NCI-H2227 treated with DMSO at 0.1 percent for 48 hours (cell line): ENCODE measurements at regions not wholly inside any gene's neighbourhood (a gene's known extent, or its start where the extent isn't known, plus 50 kb on each side); places are given as distances from the start of the nearest gene placed in this dataset.
"Not testable (repeated sequence)": the region's sequence is repeated elsewhere in the genome, so short reads cannot be mapped to it uniquely, and the experiment has no call there.

Experiments
- DNase-seq: peaks from one replicate; lab custom pipeline; 2025; lab: John Stamatoyannopoulos, UW

GRCh38 chrX:45669715-45670340, 469.2 kb upstream of the DIPK2B start:
- no peak for DNase-seq

- DNase-seq = no peak
These were observed 468.2 kb upstream of the DIPK2B start for GRCh38 chrX:45668686-45669443.

GRCh38 chrX:45667666-45668065, 467.0 kb upstream of the DIPK2B start:
- no peak for DNase-seq

GRCh38 chrX:45664727-45665290, 464.1 kb upstream of the DIPK2B start:
- no peak for DNase-seq

GRCh38 chrX:45660477-45660876, 459.8 kb upstream of the DIPK2B start:
- no peak for DNase-seq

GRCh38 chrX:45633419-45633818, 432.7 kb upstream of the DIPK2B start:
- no peak for DNase-seq

- DNase-seq = no peak
These were observed 431.8 kb upstream of the DIPK2B start for GRCh38 chrX:45632506-45632905.

GRCh38 chrX:45630078-45630477, 429.4 kb upstream of the DIPK2B start:
- no peak for DNase-seq

- DNase-seq = no peak
These were observed 427.4 kb upstream of the DIPK2B start for GRCh38 chrX:45628041-45628440.

- no peak for DNase-seq
These were observed 422.6 kb upstream of the DIPK2B start for GRCh38 chrX:45623266-45623665.

GRCh38 chrX:45622538-45622937, 421.9 kb upstream of the DIPK2B start:
- no peak for DNase-seq

GRCh38 chrX:45622042-45622423, 421.4 kb upstream of the DIPK2B start:
- no peak for DNase-seq

- no peak for DNase-seq
These were observed 420.8 kb upstream of the DIPK2B start for GRCh38 chrX:45621376-45622041.

- DNase-seq = no peak
These were observed 418.6 kb upstream of the DIPK2B start for GRCh38 chrX:45619290-45619689.

- not testable (repeated sequence) for DNase-seq
These were observed 414.9 kb upstream of the DIPK2B start for GRCh38 chrX:45615591-45615990.

- no peak for DNase-seq
These were observed 414.2 kb upstream of the DIPK2B start for GRCh38 chrX:45614853-45615252.

GRCh38 chrX:45602151-45602550, 401.5 kb upstream of the DIPK2B start:
- DNase-seq = no peak

GRCh38 chrX:45601052-45601451, 400.4 kb upstream of the DIPK2B start:
- no peak for DNase-seq

- DNase-seq = no peak
These were observed 398.2 kb upstream of the DIPK2B start for GRCh38 chrX:45598861-45599260.

GRCh38 chrX:45596188-45596808, 395.6 kb upstream of the DIPK2B start:
- no peak for DNase-seq

GRCh38 chrX:45592101-45592500, 391.4 kb upstream of the DIPK2B start:
- DNase-seq = no peak

- no peak for DNase-seq
These were observed 391.0 kb upstream of the DIPK2B start for GRCh38 chrX:45591650-45592049.
